ENCODE measurements at regions not wholly inside any gene's neighbourhood (a gene's known extent, or its start where the extent isn't known, plus 50 kb on each side); places are given as distances from the start of the nearest gene placed in this dataset.

- H3K9me3 ChIP-seq, result no peaks in the 10 kb centered on the region
- DNase-seq (ENCODE audit: low spot score in 2 of 2), result no peak
- no peaks in the 10 kb centered on the region for H3K27me3 ChIP-seq (ENCODE audit: low read depth)
- no peak overlapping the region for H3K4me3 ChIP-seq
- in situ Hi-C loops (cut with MboI; ENCODE audit: low sequenced_read_pairs), result no loop called here
- H3K4me1 ChIP-seq, result no peaks in the 10 kb centered on the region
- H3K36me3 ChIP-seq (replicated peaks), result no peaks in the 10 kb centered on the region
Measured at GRCh38 chr4:187289371-187289770, 565.7 kb upstream of the FAT1 start.

- in situ Hi-C loops (cut with MboI; ENCODE audit: low sequenced_read_pairs), result no loop called here
- Histone ChIP-seq H3K36me3 (replicated peaks) (no peaks in the 10 kb centered on the region), H3K4me1 (no peaks in the 10 kb centered on the region), H3K4me3 (no peak overlapping the region), H3K27me3 (ENCODE audit: low read depth) (no peaks in the 10 kb centered on the region), H3K9me3 (no peaks in the 10 kb centered on the region)
- DNase-seq (ENCODE audit: low spot score in 2 of 2), result no peak
Measured at GRCh38 chr4:187294861-187295260, 571.2 kb upstream of the FAT1 start.

GRCh38 chr4:187301923-187302322 is 578.3 kb upstream of the FAT1 start:
- Histone ChIP-seq H3K27me3 (ENCODE audit: low read depth) (no peaks in the 10 kb centered on the region), H3K9me3 (no peaks in the 10 kb centered on the region), H3K4me3 (no peak overlapping the region), H3K4me1 (no peaks in the 10 kb centered on the region), H3K36me3 (replicated peaks) (no peaks in the 10 kb centered on the region)
- in situ Hi-C loops (cut with MboI; ENCODE audit: low sequenced_read_pairs), result no loop called here
- no peak for DNase-seq (ENCODE audit: low spot score in 2 of 2)

DNA sequence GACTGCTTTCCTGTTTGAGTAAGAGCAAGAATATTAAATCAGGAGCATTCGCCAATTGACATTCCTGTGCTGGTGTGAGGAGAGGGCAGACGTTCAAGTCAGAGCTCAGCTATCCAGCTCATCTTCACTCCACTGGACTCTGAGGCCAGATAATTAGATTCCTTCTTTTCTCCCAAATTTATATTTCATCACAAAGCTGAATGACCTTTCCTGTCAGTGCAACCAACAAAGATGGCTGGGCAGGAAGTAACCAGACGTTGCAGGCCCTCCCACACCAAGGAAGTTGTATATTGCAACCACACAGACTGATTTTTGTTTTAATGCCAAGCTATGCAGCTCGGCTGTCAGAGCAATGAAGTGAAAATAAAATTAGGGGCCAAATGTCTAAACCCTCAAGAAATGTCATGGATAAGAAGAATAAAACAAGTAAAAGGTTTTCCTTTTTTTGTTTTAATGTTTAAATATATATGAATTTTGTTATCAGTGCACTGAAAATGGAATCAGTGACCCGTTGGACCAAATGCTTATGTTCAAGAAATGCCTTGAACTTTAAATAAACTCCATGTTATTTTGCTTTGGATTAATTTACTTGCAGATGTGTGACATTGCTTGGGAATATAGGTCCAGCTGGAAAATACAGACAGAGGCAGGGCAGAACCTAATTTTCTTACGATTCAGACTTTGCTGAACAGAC is 578.9 kb upstream of the FAT1 start:
- H3K4me3 ChIP-seq, result no peak overlapping the region
- no peaks in the 10 kb centered on the region for H3K9me3 ChIP-seq
- no peaks in the 10 kb centered on the region for H3K27me3 ChIP-seq (ENCODE audit: low read depth)
- no peaks in the 10 kb centered on the region for H3K36me3 ChIP-seq (replicated peaks)
- in situ Hi-C loops (cut with MboI; ENCODE audit: low sequenced_read_pairs), result no loop called here
- no peaks in the 10 kb centered on the region for H3K4me1 ChIP-seq
- DNase-seq (ENCODE audit: low spot score in 2 of 2), result no peak

DNA sequence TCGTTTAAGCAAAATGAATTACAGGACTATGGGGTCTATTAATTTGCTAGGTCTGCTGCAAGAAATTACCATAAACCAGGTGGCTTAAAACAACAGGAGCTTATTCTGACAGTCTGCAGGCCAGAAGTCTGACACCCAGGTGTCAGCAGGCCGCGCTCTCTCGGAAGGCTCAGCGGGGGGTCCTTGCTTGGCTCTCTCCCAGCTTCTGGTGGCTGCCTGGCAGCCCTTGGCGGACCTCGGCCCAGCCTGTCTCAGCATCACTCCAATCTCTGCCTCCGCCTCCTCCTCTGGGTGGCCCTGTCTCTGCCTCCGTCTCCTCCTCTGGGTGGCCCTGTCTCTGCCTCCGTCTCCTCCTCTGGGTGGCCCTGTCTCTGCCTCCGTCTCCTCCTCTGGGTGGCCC is 580.5 kb upstream of the FAT1 start:
- no peak for DNase-seq (ENCODE audit: low spot score in 2 of 2)
- in situ Hi-C loops (cut with MboI; ENCODE audit: low sequenced_read_pairs), result no loop called here
- Histone ChIP-seq H3K4me1 (no peaks in the 10 kb centered on the region), H3K4me3 (no peak overlapping the region), H3K27me3 (ENCODE audit: low read depth) (no peaks in the 10 kb centered on the region), H3K9me3 (no peaks in the 10 kb centered on the region), H3K36me3 (replicated peaks) (no peaks in the 10 kb centered on the region)

GRCh38 chr4:187307131-187307530 is 583.5 kb upstream of the FAT1 start:
- in situ Hi-C loops (cut with MboI; ENCODE audit: low sequenced_read_pairs), result no loop called here
- Histone ChIP-seq H3K27me3 (ENCODE audit: low read depth) (no peaks in the 10 kb centered on the region), H3K4me3 (no peak overlapping the region), H3K4me1 (no peaks in the 10 kb centered on the region), H3K36me3 (replicated peaks) (no peaks in the 10 kb centered on the region), H3K9me3 (no peaks in the 10 kb centered on the region)
- DNase-seq (ENCODE audit: low spot score in 2 of 2), result no peak

GRCh38 chr4:187309456-187309855 is 585.8 kb upstream of the FAT1 start:
- H3K9me3 ChIP-seq, result no peaks in the 10 kb centered on the region
- no peaks in the 10 kb centered on the region for H3K27me3 ChIP-seq (ENCODE audit: low read depth)
- H3K4me1 ChIP-seq, result no peaks in the 10 kb centered on the region
- DNase-seq (ENCODE audit: low spot score in 2 of 2), result no peak
- H3K36me3 ChIP-seq (replicated peaks), result no peaks in the 10 kb centered on the region
- no peak overlapping the region for H3K4me3 ChIP-seq
- in situ Hi-C loops (cut with MboI; ENCODE audit: low sequenced_read_pairs), result no loop called here

DNA sequence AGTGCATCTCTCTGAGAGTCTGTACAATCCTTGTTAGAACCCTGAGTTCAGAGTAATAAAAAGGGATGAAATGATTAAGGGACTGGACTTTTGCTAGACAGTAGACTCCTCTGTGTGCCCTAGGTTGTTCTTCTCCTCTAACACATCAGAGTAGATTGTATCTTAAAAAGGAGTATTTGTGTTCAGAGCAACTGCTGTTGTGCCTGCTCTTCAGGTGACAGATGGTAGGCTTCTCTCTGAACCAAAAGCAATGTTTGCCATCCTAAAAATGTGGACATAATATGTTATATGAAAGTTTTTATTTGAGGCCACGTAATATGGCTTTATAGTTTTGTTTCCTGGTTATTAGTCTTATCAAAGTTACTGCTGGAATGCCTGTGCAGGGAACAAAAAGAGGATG is 588.6 kb upstream of the FAT1 start:
- in situ Hi-C loops (cut with MboI; ENCODE audit: low sequenced_read_pairs), result no loop called here

DNA sequence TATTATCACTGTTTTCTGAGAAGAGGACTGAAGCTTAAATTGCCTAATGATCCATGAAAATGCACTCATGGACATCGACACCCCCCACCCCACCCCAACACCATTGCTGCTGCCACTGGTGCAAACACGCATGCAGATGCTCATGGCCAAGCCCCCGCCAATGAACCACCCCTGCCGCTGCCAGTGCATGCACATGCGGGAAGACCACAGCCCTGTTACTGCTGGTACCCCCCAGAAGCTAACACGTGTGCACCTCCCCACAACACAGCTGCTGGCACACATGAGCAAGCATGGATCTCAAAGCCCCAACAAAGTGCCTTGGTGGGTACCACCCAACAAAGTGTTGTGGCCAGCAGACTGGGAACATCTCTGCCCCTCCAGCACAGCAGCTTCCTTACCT is 594.1 kb upstream of the FAT1 start:
- in situ Hi-C loops (cut with MboI; ENCODE audit: low sequenced_read_pairs), result no loop called here
- no peaks in the 10 kb centered on the region for H3K9me3 ChIP-seq
- H3K4me1 ChIP-seq, result no peaks in the 10 kb centered on the region

More for the DNA sequence above, 588.6 kb upstream of the FAT1 start:
- no peak for DNase-seq (ENCODE audit: low spot score in 2 of 2)
- H3K4me1 ChIP-seq, result no peaks in the 10 kb centered on the region
- H3K9me3 ChIP-seq, result no peaks in the 10 kb centered on the region
- H3K27me3 ChIP-seq (ENCODE audit: low read depth), result no peaks in the 10 kb centered on the region
- H3K4me3 ChIP-seq, result no peak overlapping the region
- H3K36me3 ChIP-seq (replicated peaks), result no peaks in the 10 kb centered on the region

DNA sequence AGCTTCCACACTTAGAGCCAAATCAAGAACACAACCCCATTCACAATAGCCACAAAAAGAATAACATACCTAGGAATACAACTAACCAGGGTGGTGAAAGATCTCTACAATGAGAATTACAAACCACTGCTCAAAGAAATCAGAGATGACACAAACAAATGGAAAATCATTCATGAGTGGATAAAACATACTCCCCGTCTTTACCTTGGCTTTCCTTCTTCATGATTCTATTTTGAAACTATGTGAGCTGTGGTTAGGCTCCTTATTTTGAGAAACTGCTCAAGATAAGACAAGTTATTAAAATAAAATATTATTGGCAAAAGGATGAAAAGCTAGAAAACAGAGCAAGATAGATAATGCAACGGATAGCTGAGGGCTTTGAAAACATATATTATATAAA is 598.1 kb upstream of the FAT1 start:
- in situ Hi-C loops (cut with MboI; ENCODE audit: low sequenced_read_pairs), result no loop called here
- no peak overlapping the region for H3K4me3 ChIP-seq
- no peak for DNase-seq (ENCODE audit: low spot score in 2 of 2)
- H3K9me3 ChIP-seq, result no peaks in the 10 kb centered on the region
- no peaks in the 10 kb centered on the region for H3K36me3 ChIP-seq (replicated peaks)
- H3K4me1 ChIP-seq, result no peaks in the 10 kb centered on the region
- H3K27me3 ChIP-seq (ENCODE audit: low read depth), result no peaks in the 10 kb centered on the region

More for the DNA sequence above, 594.1 kb upstream of the FAT1 start:
- H3K36me3 ChIP-seq (replicated peaks), result no peaks in the 10 kb centered on the region
- no peak for DNase-seq (ENCODE audit: low spot score in 2 of 2)
- H3K27me3 ChIP-seq (ENCODE audit: low read depth), result no peaks in the 10 kb centered on the region
- H3K4me3 ChIP-seq, result no peak overlapping the region

DNA sequence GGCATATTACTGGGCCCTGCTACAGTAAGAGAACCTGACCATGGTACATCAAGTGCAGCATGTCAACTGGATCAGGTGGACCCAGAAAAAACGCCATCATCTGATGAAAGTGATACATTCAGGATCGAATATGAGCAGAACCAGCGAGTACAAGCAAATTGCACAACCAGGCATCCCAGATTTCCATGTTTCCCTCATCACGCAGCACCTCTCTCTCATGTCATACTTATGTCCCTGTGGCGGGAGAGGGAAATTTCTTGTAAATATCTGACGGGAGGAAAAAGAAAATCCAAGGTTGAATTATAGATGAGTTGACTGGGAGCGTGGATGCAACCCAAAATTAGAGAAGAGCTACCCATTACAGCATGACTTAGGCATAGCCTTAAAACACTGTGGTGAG is 608.5 kb upstream of the FAT1 start:
- no peak for DNase-seq (ENCODE audit: low spot score in 2 of 2)
- H3K9me3 ChIP-seq, result no peaks in the 10 kb centered on the region
- no peaks in the 10 kb centered on the region for H3K4me1 ChIP-seq
- no peaks in the 10 kb centered on the region for H3K36me3 ChIP-seq (replicated peaks)
- H3K27me3 ChIP-seq (ENCODE audit: low read depth), result no peaks in the 10 kb centered on the region
- no peak overlapping the region for H3K4me3 ChIP-seq
- in situ Hi-C loops (cut with MboI; ENCODE audit: low sequenced_read_pairs), result no loop called here

DNA sequence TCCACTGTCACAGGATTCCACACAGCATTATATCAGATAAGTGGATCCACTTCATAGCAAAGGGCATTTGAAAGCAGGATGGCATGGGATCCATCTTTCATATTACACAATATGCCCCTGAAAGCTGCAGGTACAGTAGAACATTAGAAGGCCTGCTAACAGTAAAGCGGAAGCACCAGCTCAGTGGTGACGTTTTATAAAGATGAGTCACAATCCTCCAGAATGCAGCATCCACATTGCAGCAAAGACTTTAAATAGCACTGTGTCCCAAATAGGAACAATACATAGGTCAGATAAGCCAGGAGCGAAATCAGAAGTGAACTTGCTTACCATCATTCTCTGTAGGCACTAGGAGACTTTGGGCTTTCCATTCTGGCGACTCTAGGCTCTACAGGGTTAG is 609.5 kb upstream of the FAT1 start:
- in situ Hi-C loops (cut with MboI; ENCODE audit: low sequenced_read_pairs), result no loop called here
- no peaks in the 10 kb centered on the region for H3K36me3 ChIP-seq (replicated peaks)
- no peak for DNase-seq (ENCODE audit: low spot score in 2 of 2)
- H3K9me3 ChIP-seq, result no peaks in the 10 kb centered on the region
- no peak overlapping the region for H3K4me3 ChIP-seq
- no peaks in the 10 kb centered on the region for H3K4me1 ChIP-seq
- H3K27me3 ChIP-seq (ENCODE audit: low read depth), result no peaks in the 10 kb centered on the region

GRCh38 chr4:187335339-187335738 is 611.7 kb upstream of the FAT1 start:
- Histone ChIP-seq H3K4me1 (no peaks in the 10 kb centered on the region), H3K9me3 (no peaks in the 10 kb centered on the region), H3K36me3 (replicated peaks) (no peaks in the 10 kb centered on the region), H3K27me3 (ENCODE audit: low read depth) (no peaks in the 10 kb centered on the region), H3K4me3 (no peak overlapping the region)
- in situ Hi-C loops (cut with MboI; ENCODE audit: low sequenced_read_pairs), result no loop called here
- DNase-seq (ENCODE audit: low spot score in 2 of 2), result no peak

DNA sequence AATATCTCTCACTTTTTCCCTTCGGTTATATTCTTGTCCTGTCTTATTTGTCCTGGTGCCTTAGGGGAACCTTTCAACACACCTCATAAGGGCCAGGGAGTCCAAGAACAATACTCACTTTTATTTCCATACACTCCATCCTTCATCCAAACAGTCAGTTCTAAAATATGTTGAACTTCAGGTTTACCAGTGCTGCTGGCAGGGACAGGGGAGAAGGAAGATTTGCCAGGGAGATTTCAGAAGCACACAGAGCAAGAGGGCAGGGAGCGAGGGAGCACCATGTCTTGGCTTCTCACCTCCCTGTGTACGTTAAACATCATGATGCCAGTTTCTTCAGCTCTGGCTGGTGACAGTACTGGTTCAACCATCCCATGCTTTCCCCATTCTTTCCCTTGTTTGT is 631.1 kb upstream of the FAT1 start:
- DNase-seq (ENCODE audit: low spot score in 2 of 2), result no peak
- Histone ChIP-seq H3K4me1 (no peaks in the 10 kb centered on the region), H3K27me3 (ENCODE audit: low read depth) (no peaks in the 10 kb centered on the region), H3K4me3 (no peak overlapping the region), H3K9me3 (no peaks in the 10 kb centered on the region), H3K36me3 (replicated peaks) (no peaks in the 10 kb centered on the region)
- in situ Hi-C loops (cut with MboI; ENCODE audit: low sequenced_read_pairs), result no loop called here

- Histone ChIP-seq H3K27me3 (ENCODE audit: low read depth) (no peaks in the 10 kb centered on the region), H3K36me3 (replicated peaks) (no peaks in the 10 kb centered on the region), H3K4me1 (no peaks in the 10 kb centered on the region), H3K4me3 (no peak overlapping the region), H3K9me3 (no peaks in the 10 kb centered on the region)
- no peak for DNase-seq (ENCODE audit: low spot score in 2 of 2)
- in situ Hi-C loops (cut with MboI; ENCODE audit: low sequenced_read_pairs), result no loop called here
Measured at GRCh38 chr4:187357045-187357643, 633.5 kb upstream of the FAT1 start.
